ENCODE measurements at regions not wholly inside any gene's neighbourhood (a gene's known extent, or its start where the extent isn't known, plus 50 kb on each side); places are given as distances from the start of the nearest gene placed in this dataset.

DNA sequence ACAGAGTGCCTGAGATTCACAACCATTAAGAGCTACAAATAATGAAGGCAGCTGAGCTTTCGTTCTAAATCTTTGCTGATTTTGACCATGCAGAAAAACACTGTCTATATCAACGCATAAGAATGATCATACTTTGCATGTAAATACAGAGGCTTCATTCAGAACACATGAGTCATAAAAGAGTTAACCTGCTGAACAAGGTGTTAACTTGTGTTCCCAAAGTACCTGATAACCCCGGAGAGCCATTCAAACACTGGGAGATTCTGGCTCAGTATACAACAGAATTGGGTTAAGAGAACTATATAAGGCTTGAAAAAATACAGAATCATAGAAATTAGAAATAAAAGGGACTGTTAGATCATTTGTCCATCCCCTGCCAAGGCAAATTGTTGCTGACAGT is 964.3 kb upstream of the TENM3 start:
- no peak for TF ChIP-seq POLR2A (IDR thresholded peaks at IDR 0.05; ENCODE audit: low read length)
- TF ChIP-seq GATA1 (IDR thresholded peaks at IDR 0.05; ENCODE audit: low read depth, low read length): no peak

All from erythroblast (primary cell).